MM.1S (cell line): ENCODE measurements at regions not wholly inside any gene's neighbourhood (a gene's known extent, or its start where the extent isn't known, plus 50 kb on each side); places are given as distances from the start of the nearest gene placed in this dataset.
"Not testable (repeated sequence)": the region's sequence is repeated elsewhere in the genome, so short reads cannot be mapped to it uniquely, and the experiment has no call there.

Experiments
- DNase-seq: peaks from one replicate; pipeline ENCODE4 v3.0.0-alpha.2; 2015
- H2AFZ ChIP-seq: fragments of 300-600 bp; sonication (generic); 2 replicates; pipeline ENCODE4 v1.6.0; 2016; ENCODE audit warnings: antibody characterized with exemption, low read length
- H3F3A ChIP-seq: fragments of 300-600 bp; sonication (generic); 2 replicates; pipeline ENCODE4 v1.6.1; 2016; ENCODE audit warnings: mild to moderate bottlenecking, antibody characterized with exemption, low read length, moderate library complexity, mixed read lengths; ENCODE audit not compliant: insufficient read depth
- H3K27ac ChIP-seq: fragments of 300-600 bp; sonication (generic); 2 replicates; pipeline ENCODE4 v1.5.1; 2016; ENCODE audit warnings: mild to moderate bottlenecking, low read length
- H3K27me3 ChIP-seq: fragments of 300-600 bp; sonication (generic); replicated peaks from 2 replicates; pipeline ENCODE4 v1.6.0; 2016; ENCODE audit warnings: low read length; ENCODE audit not compliant: insufficient read depth
- H3K36me3 ChIP-seq: fragments of 300-600 bp; sonication (generic); replicated peaks from 2 replicates; pipeline ENCODE4 v1.6.1; 2016; ENCODE audit warnings: mild to moderate bottlenecking, low read length, mixed read lengths; ENCODE audit not compliant: insufficient read depth
- H3K4me1 ChIP-seq: fragments of 300-600 bp; sonication (generic); 2 replicates; pipeline ENCODE4 v1.6.1; 2016; ENCODE audit warnings: low read length, mixed read lengths
- H3K4me2 ChIP-seq: fragments of 300-600 bp; sonication (generic); 2 replicates; pipeline ENCODE4 v1.6.0; 2016; ENCODE audit warnings: low read depth, low read length
- H3K4me3 ChIP-seq: fragments of 300-600 bp; sonication (generic); 2 replicates; pipeline ENCODE4 v1.5.1; 2016; ENCODE audit warnings: low read length, mixed read lengths
- H3K79me2 ChIP-seq: fragments of 300-600 bp; sonication (generic); 2 replicates; pipeline ENCODE4 v1.6.1; 2016; ENCODE audit warnings: mixed run types, low read length, mixed read lengths
- H3K9ac ChIP-seq: fragments of 300-600 bp; sonication (generic); 2 replicates; pipeline ENCODE4 v1.6.1; 2016; ENCODE audit warnings: low read length, mixed read lengths
- H3K9me2 ChIP-seq: fragments of 300-600 bp; sonication (generic); replicated peaks from 2 replicates; pipeline ENCODE4 v1.6.1; 2016; ENCODE audit warnings: mild to moderate bottlenecking, low read length, mixed read lengths; ENCODE audit not compliant: insufficient read depth
- H3K9me3 ChIP-seq: fragments of 300-600 bp; sonication (generic); replicated peaks from 2 replicates; pipeline ENCODE4 v1.6.1; 2016; ENCODE audit warnings: mild to moderate bottlenecking, low read length, mixed read lengths; ENCODE audit not compliant: insufficient read depth
- H4K20me1 ChIP-seq: fragments of 300-600 bp; sonication (generic); 2 replicates; pipeline ENCODE4 v1.6.1; 2016; ENCODE audit warnings: mild to moderate bottlenecking, low read length, moderate library complexity, mixed read lengths; ENCODE audit not compliant: insufficient read depth
- EZH2 ChIP-seq: fragments of 300-600 bp; sonication (generic); optimal IDR thresholded peaks from 2 replicates; pipeline ENCODE3; 2017; ENCODE audit warnings: low read depth, mild to moderate bottlenecking, antibody characterized with exemption, low read length, mixed read lengths
- EZH2phosphoT487 ChIP-seq: fragments of 300-600 bp; sonication (generic); IDR thresholded peaks from 2 replicates; pipeline ENCODE4 v1.6.1; 2018; ENCODE audit warnings: antibody characterized with exemption, low read length
- TF ChIP-seq, protein P1 (sequence below): fragments of 300-600 bp; sonication (generic); IDR thresholded peaks from 2 replicates; pipeline ENCODE4 v1.5.1; 2016; ENCODE audit warnings: antibody characterized with exemption, low read length, mixed read lengths

DNA sequence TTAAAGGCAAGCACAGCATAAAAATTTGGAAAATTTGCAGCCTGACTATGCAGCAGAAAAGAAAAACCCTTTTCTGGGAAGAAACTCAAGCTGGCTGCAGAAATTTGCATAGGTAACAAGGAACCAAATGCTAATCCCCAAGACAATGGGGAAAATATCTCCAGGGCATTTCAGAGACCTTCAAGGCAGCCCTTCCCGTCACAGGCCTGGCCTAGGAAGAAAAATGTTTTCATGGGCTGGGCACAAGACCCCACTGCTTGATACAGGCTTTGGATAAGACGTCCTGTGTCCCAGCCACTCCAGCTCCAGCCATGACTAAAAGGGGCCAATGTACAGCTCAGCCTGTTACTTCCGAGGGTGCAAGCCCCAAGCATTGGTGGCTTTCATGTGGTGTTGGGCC is 717.6 kb downstream of the TDRD15 start:
- Histone ChIP-seq H3K36me3 (no peaks in the 10 kb centered on the region), H3K79me2 (no peaks in the 10 kb centered on the region)

DNA sequence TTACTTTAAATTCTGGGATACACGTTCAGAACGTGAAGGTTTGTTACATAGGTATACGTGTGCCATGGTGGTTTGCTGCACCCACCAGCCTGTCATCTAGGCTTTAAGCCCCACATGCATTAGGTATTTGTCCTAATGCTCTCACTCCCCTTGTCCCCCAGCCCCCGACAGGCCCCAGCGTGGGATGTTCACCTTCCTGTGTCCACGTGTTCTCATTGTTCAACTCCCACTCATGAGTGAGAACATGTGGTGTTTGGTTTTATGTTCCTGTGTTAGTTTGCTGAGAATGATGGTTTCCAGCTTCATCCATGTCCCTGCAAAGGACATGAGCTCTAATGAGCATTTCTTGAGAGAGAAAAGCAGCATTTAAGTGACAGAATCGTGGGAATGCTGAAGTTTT is 726.6 kb downstream of the TDRD15 start:
- H3K9me3 ChIP-seq, H3K4me2 ChIP-seq, H3K79me2 ChIP-seq, DNase-seq, H3K9me2 ChIP-seq, H3K4me3 ChIP-seq, H3F3A ChIP-seq, H3K36me3 ChIP-seq, H2AFZ ChIP-seq, H3K27ac ChIP-seq, H3K27me3 ChIP-seq, H3K9ac ChIP-seq, H4K20me1 ChIP-seq, H3K4me1 ChIP-seq: not testable (repeated sequence)

More for the DNA sequence above, 717.6 kb downstream of the TDRD15 start:
- no peak for TF ChIP-seq EZH2phosphoT487
- H3K27me3 ChIP-seq, result no peaks in the 10 kb centered on the region
- no peak overlapping the region for H3K27ac ChIP-seq
- H3K9ac ChIP-seq, result no peak overlapping the region
- no peaks in the 10 kb centered on the region for H3K4me1 ChIP-seq
- H4K20me1 ChIP-seq, result no peaks in the 10 kb centered on the region
- DNase-seq, result no peak
- no peak overlapping the region for H3K4me2 ChIP-seq
- H3F3A ChIP-seq, result no peaks in the 10 kb centered on the region
- no peaks in the 10 kb centered on the region for H3K9me2 ChIP-seq
- no peak overlapping the region for H3K4me3 ChIP-seq
- H3K9me3 ChIP-seq, result no peaks in the 10 kb centered on the region
- H2AFZ ChIP-seq, result no peak overlapping the region

DNA sequence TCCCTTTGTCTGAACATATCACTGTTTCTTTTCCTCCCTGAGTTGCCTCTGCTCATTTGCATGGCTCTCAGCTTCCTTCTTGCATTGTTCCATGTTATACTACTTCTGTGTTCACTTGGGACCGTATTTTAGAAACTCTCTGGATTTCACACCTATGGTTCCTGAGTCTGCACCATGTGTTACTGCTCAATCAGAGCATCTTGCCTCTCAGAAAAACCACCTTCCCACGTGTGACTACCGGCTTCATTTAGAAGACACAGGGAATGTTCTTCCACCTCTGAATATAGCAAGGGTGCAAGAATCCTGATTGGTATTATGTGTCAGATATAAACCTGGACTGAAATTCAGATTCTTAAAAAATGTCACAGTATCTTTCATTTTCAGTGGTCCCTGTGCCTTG is 731.2 kb downstream of the TDRD15 start:
- H3K4me2 ChIP-seq, result no peak overlapping the region
- no peak overlapping the region for H3K4me3 ChIP-seq
- H3K27ac ChIP-seq, result no peak overlapping the region
- no peaks in the 10 kb centered on the region for H3K27me3 ChIP-seq
- no peaks in the 10 kb centered on the region for H3K4me1 ChIP-seq
- H4K20me1 ChIP-seq, result no peaks in the 10 kb centered on the region
- no peak overlapping the region for H3K9ac ChIP-seq
- H3K9me2 ChIP-seq, result no peaks in the 10 kb centered on the region
- no peak for DNase-seq
- H3F3A ChIP-seq, result no peaks in the 10 kb centered on the region
- no peak overlapping the region for H2AFZ ChIP-seq
- no peaks in the 10 kb centered on the region for H3K79me2 ChIP-seq
- TF ChIP-seq EZH2phosphoT487 (no peak), EZH2 (no peak)
- TF ChIP-seq, protein P1, sequence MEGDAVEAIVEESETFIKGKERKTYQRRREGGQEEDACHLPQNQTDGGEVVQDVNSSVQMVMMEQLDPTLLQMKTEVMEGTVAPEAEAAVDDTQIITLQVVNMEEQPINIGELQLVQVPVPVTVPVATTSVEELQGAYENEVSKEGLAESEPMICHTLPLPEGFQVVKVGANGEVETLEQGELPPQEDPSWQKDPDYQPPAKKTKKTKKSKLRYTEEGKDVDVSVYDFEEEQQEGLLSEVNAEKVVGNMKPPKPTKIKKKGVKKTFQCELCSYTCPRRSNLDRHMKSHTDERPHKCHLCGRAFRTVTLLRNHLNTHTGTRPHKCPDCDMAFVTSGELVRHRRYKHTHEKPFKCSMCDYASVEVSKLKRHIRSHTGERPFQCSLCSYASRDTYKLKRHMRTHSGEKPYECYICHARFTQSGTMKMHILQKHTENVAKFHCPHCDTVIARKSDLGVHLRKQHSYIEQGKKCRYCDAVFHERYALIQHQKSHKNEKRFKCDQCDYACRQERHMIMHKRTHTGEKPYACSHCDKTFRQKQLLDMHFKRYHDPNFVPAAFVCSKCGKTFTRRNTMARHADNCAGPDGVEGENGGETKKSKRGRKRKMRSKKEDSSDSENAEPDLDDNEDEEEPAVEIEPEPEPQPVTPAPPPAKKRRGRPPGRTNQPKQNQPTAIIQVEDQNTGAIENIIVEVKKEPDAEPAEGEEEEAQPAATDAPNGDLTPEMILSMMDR, result no peak
- H3K9me3 ChIP-seq, result no peaks in the 10 kb centered on the region
- no peaks in the 10 kb centered on the region for H3K36me3 ChIP-seq

DNA sequence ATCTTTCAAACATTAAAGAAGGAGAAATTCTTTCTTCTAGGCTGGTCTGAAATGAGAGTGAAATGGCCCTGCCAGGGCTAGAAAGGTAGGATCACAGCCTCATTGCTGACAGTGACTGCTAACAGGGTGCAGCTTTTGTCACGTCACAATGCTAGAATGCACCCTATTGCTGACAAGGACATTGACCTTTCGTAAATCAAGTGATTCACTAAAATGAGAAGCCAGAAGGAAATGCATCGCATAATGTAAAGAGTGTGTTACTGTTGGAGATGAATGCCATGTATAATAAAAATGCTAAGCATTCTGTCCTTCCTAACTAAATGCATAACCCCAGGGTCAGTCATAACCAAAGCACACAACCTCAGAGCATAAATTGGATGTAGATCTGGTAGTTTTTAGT is 732.9 kb downstream of the TDRD15 start:
- Histone ChIP-seq H2AFZ (no peak overlapping the region), H3K9me2 (no peaks in the 10 kb centered on the region)

More for the DNA sequence above, 732.9 kb downstream of the TDRD15 start:
- no peak overlapping the region for H3K4me2 ChIP-seq
- no peak for DNase-seq
- H3K4me1 ChIP-seq, result no peaks in the 10 kb centered on the region
- no peaks in the 10 kb centered on the region for H3K27me3 ChIP-seq
- no peaks in the 10 kb centered on the region for H4K20me1 ChIP-seq
- no peaks in the 10 kb centered on the region for H3K79me2 ChIP-seq
- H3K36me3 ChIP-seq, result no peaks in the 10 kb centered on the region
- H3K9me3 ChIP-seq, result no peaks in the 10 kb centered on the region
- no peaks in the 10 kb centered on the region for H3F3A ChIP-seq
- TF ChIP-seq EZH2phosphoT487 (no peak), EZH2 (no peak)
- TF ChIP-seq, protein P1, result no peak
- no peak overlapping the region for H3K9ac ChIP-seq
- no peak overlapping the region for H3K27ac ChIP-seq
- H3K4me3 ChIP-seq, result no peak overlapping the region
